Spleen (tissue), 11 donors: ENCODE measurements at regions not wholly inside any gene's neighbourhood (a gene's known extent, or its start where the extent isn't known, plus 50 kb on each side); places are given as distances from the start of the nearest gene placed in this dataset.

Experiments used
- DNase-seq: peaks from one replicate; pipeline ENCODE4 v3.0.0-alpha.2; 2020
- H3K27ac ChIP-seq, 8 donors: fragments of 200-600 bp; sonication (generic) in 7 of 8; 1 replicate in 4 of 8; 2 replicates in 4 of 8; pipeline versions ENCODE4 v1.5.0 to v1.8.0; 2016 to 2021; ENCODE audit warnings: inconsistent platforms in 4 of 8, mild to moderate bottlenecking in 4 of 8, moderate library complexity in 1 of 8
- H3K27me3 ChIP-seq, 7 donors: fragments of 200-600 bp; sonication (generic) in 6 of 7; replicated peaks in 1 of 7; 1 replicate in 4 of 7; 2 replicates in 3 of 7; pipeline versions ENCODE4 v1.5.0 to v1.8.0; 2016 to 2021; ENCODE audit warnings: inconsistent platforms in 3 of 7, mild to moderate bottlenecking in 1 of 7
- H3K36me3 ChIP-seq, 6 donors: fragments of 200-600 bp; sonication (generic) in 5 of 6; 1 replicate in 4 of 6; 2 replicates in 2 of 6; pipeline versions ENCODE4 v1.5.0 to v1.8.0; 2016 to 2021; ENCODE audit warnings: inconsistent platforms in 2 of 6
- H3K4me1 ChIP-seq, 6 donors: fragments of 200-600 bp; sonication (generic) in 5 of 6; 1 replicate in 3 of 6; 2 replicates in 3 of 6; pipeline versions ENCODE4 v1.5.0 to v1.8.0; 2016 to 2021; ENCODE audit warnings: inconsistent platforms in 3 of 6
- H3K4me3 ChIP-seq, 8 donors: fragments of 200-600 bp; sonication (generic) in 7 of 8; 1 replicate in 4 of 8; 2 replicates in 4 of 8; pipeline versions ENCODE4 v1.5.0 to v1.8.0; 2016 to 2021; ENCODE audit warnings: inconsistent platforms in 4 of 8, mild to moderate bottlenecking in 4 of 8, moderate library complexity in 2 of 8
- H3K9me3 ChIP-seq, 8 donors: fragments of 200-600 bp; sonication (generic) in 7 of 8; 1 replicate in 4 of 8; 2 replicates in 4 of 8; pipeline versions ENCODE4 v1.5.0 to v1.8.0; 2016 to 2021; ENCODE audit warnings: inconsistent platforms in 4 of 8
- CTCF ChIP-seq, 11 experiments: fragments of 200-600 bp in 7 of 11; fragments of 450-650 bp in 4 of 11; sonication (generic) in 4 of 11; IDR thresholded peaks in 8 of 11; conservative IDR thresholded peaks in 3 of 11; 1 replicate in 7 of 11; 2 replicates in 4 of 11; pipeline versions ENCODE4 v1.4.0 to v1.8.0; 2016 to 2021; ENCODE audit warnings: antibody characterized with exemption in 11 of 11, inconsistent platforms in 4 of 11, mild to moderate bottlenecking in 1 of 11
- POLR2A ChIP-seq, 3 donors: fragments of 450-650 bp; IDR thresholded peaks; one replicate each; pipeline ENCODE4 v1.5.1; 2017; ENCODE audit warnings: antibody characterized with exemption in 3 of 3, mild to moderate bottlenecking in 1 of 3
- POLR2AphosphoS5 ChIP-seq, 3 donors: sonication (generic); formaldehyde crosslinking; IDR thresholded peaks; one replicate each; pipeline ENCODE4 v1.5.1; 2017; ENCODE audit warnings: antibody characterized with exemption in 3 of 3
- WGBS, 5 donors: extraction: QIAGEN DNeasy Blood & Tissue Kit in 3 of 5; methylation state at CpG; one replicate each; pipeline versions ENCODE4 v1.1.5 to v1.1.7; 2013 to 2018; 5-methylcytosine and 5-hydroxymethylcytosine counted together
- intact Hi-C: fragments of 100-400 bp; cut with DNase I; formaldehyde crosslinking; loops from one replicate; pipeline ENCODE4 v1.15.0; 2023; ENCODE audit warnings: low total_unique reads
- donor health status: healthy with polysubstance abuse.
- donor health status: DM: no; HTN: no; CAD: no; lungs with moderate emphysema.
- donor health status: DM: no; HTN: no; CAD: no.
- donor health status: Bipolar disorder and iron deficiency.
- donor health status: healthy.
- donor health status: DM: no; HTN: no; CAD: no.
- donor health status: DM: yes; HTN: yes; CAD: no.

- H3K4me1 ChIP-seq: no peaks in the 10 kb centered on the region
- WGBS, 5 donors: 69 to 75% (median 73%) methylated on average over 4 of the region's 4 CpGs
- H3K9me3 ChIP-seq: no peaks in the 10 kb centered on the region
- no peak overlapping the region for H3K27ac ChIP-seq
- no peak for DNase-seq
- no peaks in the 10 kb centered on the region for H3K27me3 ChIP-seq
- intact Hi-C loops: no loop called here
- TF ChIP-seq CTCF (IDR thresholded peaks at IDR 0.05 in 8 of 11, conservative IDR thresholded peaks at IDR 0.05 in 3 of 11) (no peak), POLR2A (IDR thresholded peaks at IDR 0.05) (no peak), POLR2AphosphoS5 (IDR thresholded peaks at IDR 0.05) (no peak)
- H3K36me3 ChIP-seq: no peaks in the 10 kb centered on the region
- no peak overlapping the region for H3K4me3 ChIP-seq
These were observed 665.2 kb upstream of the ACO1 start for GRCh38 chr9:31719262-31719661.

DNA sequence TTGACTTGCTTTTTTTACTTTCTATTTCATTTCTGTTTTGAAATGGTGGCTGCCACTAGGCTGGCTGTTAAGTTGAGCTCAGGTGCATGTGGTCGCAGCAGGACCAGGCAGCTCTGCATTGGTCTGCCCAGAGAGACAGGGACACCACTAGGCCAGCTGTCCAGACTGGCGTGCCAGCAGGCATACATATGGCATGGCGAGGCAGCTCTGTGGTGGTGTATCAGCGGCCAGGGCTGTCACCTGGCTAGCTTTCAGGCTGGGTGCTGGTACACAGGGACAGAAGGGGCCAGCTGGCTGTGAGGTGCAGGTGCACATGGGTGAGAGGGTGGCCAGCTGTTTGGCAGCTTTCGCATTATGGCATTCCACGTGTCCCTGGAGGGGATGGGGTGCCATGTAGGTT, 654.0 kb upstream of the ACO1 start:
- no peak overlapping the region for H3K27ac ChIP-seq
- H3K27me3 ChIP-seq: no peaks in the 10 kb centered on the region
- no peak overlapping the region for H3K4me3 ChIP-seq
- no peak for TF ChIP-seq POLR2AphosphoS5 (IDR thresholded peaks at IDR 0.05)
- TF ChIP-seq CTCF (IDR thresholded peaks at IDR 0.05 in 8 of 11, conservative IDR thresholded peaks at IDR 0.05 in 3 of 11): no peak
- no peak for TF ChIP-seq POLR2A (IDR thresholded peaks at IDR 0.05)
- 85 to 94% (median 92%) methylated on average over 6 of the region's 6 CpGs for WGBS, 5 donors
- intact Hi-C loops: no loop called here
- no peaks in the 10 kb centered on the region for H3K4me1 ChIP-seq
- DNase-seq: peak; percentile 71
- no peaks in the 10 kb centered on the region for H3K36me3 ChIP-seq
- H3K9me3 ChIP-seq: no peaks in the 10 kb centered on the region

DNA sequence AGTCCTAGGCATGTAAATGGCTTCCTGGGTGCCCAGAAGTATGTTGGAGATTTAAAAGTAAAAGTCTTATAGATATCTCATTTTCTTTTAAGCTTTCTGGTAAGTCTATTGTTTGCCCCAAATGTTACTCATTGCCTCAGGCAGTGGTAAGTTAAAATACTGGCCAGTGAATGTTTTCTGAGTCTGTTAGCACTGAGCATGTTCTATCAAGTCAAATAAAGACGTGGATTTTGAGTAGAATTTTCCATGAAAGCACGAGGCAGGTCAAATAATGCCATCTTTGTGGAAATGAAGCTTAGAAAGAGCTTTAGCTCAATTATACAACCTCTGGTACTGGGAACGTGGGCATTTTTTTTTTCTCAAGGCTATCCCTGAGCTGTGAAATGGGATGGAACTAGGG, 651.3 kb upstream of the ACO1 start:
- TF ChIP-seq POLR2A (IDR thresholded peaks at IDR 0.05): no peak
- no peak for TF ChIP-seq POLR2AphosphoS5 (IDR thresholded peaks at IDR 0.05)
- TF ChIP-seq CTCF (IDR thresholded peaks at IDR 0.05 in 8 of 11, conservative IDR thresholded peaks at IDR 0.05 in 3 of 11): no peak
- Histone ChIP-seq H3K36me3 (no peaks in the 10 kb centered on the region), H3K9me3 (no peaks in the 10 kb centered on the region), H3K4me1 (no peaks in the 10 kb centered on the region), H3K4me3 (no peak overlapping the region), H3K27ac (no peak overlapping the region), H3K27me3 (no peaks in the 10 kb centered on the region)
- no peak for DNase-seq
- intact Hi-C loops: no loop called here
- WGBS, 5 donors: 67 to 82% (median 79%) methylated on average over 3 of the region's 3 CpGs

- Histone ChIP-seq H3K4me3 (no peak overlapping the region), H3K9me3 (no peaks in the 10 kb centered on the region), H3K36me3 (no peaks in the 10 kb centered on the region), H3K4me1 (no peaks in the 10 kb centered on the region), H3K27me3 (no peaks in the 10 kb centered on the region), H3K27ac (no peak overlapping the region)
- WGBS, 5 donors: 78 to 95% (median 89%) methylated on average over 1 of the region's 1 CpG
- TF ChIP-seq POLR2AphosphoS5 (IDR thresholded peaks at IDR 0.05) (no peak), POLR2A (IDR thresholded peaks at IDR 0.05) (no peak), CTCF (IDR thresholded peaks at IDR 0.05 in 8 of 11, conservative IDR thresholded peaks at IDR 0.05 in 3 of 11) (no peak)
- intact Hi-C loops: no loop called here
- DNase-seq: no peak
These were observed 647.8 kb upstream of the ACO1 start for GRCh38 chr9:31736581-31737179.
